ENCODE measurements at regions not wholly inside any gene's neighbourhood (a gene's known extent, or its start where the extent isn't known, plus 50 kb on each side); places are given as distances from the start of the nearest gene placed in this dataset.
"Not testable (repeated sequence)": the region's sequence is repeated elsewhere in the genome, so short reads cannot be mapped to it uniquely, and the experiment has no call there.

- no peak for DNase-seq
Observed at GRCh38 chr12:91778091-91778832, 367.4 kb downstream of the BTG1 start.

DNA sequence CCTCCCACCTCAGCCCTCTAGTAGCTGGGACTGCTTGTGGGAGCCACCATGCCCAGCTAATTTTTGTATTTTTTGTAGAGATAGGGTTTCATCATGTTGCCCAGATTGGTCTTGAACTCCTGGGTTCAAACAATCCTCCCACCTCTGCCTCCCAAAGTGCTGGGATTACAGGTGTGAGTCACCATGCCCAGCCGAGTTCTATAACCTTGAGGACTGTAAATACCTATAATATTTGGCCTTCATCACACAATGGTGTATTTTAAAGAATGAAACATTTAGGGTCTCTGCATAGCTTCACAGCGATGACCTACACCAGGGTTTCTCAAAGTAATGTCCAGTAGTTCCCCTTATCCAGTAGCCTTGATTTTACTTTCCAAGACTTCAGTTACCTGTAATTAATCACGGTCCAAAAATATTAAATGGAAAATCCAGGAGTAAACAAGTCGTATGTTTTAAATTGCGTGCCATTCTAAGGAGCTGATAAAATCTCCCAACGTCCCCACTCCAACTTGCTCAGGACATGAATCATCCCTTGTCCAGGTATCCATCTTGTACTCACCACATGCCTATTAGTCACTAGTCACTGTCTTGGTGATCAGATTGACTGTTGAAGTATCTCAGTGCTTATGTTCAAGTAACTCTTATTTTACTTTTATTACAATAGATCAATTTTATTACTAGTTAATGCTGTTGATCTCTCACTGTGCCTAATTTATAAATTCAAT, 368.2 kb downstream of the BTG1 start:
- DNase-seq, result no peak

- no peak for DNase-seq
Observed at GRCh38 chr12:91774434-91774921, 371.2 kb downstream of the BTG1 start.

DNA sequence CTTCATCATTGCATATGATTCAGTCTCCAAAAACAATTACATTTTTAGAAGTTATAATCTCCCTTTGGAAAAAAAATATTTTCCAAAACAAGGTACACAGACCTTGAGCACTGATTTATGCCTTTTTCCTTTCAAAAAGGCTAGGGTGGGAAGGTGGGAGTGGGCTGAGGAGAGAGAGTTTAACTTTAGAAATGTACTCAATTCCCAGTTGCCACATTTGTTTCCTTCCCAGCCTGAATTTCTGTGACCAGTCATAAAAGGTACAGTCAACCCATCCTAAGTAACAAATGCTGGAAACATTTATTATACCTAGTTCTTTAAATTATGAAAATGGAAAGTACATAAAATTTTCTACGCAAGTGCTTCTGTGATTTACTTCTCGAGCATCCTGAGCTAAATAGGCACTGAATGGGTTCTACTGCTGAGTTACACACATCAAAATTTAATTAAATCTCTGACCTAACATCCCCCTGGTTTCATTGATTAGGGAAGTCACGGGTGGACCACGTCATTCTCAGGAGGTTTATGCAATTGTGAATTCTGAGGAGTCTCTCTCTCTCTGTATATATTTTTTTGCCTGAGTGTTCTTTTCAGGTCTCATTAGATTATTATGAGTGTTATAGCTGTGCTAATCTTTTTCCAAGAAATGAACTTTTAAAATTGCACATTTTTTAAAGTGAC, 371.8 kb downstream of the BTG1 start:
- no peak for DNase-seq

- DNase-seq, result no peak
Observed at GRCh38 chr12:91772411-91772810, 373.2 kb downstream of the BTG1 start.

DNA sequence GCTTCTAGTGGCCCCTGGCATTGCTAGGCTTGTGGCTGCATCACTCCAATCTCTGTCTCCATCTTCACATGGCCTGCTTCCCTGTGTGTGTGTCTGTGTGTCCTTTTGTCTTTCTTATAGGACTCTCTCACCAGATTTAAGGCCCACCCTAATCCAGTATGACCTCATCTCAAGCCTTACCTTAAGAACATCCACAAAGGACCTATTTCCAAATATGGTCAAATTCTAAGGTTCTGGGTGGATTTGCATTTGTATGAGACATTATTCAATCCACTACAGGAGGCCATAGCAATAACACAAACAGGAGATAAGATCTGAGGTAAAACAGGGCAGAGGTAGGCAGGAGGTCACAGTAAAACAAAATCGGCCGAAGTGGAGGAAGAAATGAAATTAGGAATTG, 375.9 kb downstream of the BTG1 start:
- DNase-seq, result no peak

DNA sequence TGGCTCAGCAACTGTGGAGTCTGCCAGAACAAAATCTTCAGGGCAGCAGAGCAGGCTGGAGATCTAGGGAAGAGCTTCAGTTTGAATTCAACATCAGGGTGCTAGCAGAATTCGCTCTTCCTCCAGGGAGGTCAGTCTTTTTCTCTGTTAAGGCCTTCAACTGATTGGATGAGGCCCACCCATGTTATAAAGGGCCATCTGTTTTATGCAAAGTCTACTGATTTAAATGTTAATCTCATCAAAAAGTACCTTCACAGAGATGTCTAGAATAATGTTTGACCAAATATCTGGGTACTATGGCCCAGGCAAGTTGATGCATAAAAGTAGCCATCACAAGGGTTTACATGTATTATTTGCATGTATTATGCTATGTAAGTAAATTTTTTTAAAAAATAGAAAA, 378.4 kb downstream of the BTG1 start:
- no peak for DNase-seq

DNA sequence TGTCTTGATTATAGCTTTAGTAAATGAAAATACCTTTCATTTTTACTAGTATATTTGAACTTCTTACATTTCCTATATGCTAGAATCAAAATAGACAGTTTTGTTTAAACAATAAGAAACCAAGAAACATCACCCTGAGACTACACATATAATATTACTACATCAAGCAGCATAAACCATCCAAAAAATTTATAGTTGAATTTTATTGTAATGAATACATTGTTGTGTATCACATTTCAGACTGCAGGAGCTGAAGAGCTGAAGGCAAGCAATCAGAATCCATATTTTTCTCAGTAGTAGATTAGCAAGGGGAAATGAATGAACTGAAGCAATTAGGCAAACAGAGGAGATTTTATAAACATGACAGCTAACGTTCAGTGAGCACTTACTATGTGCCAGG, 379.2 kb downstream of the BTG1 start:
- no peak for DNase-seq

DNA sequence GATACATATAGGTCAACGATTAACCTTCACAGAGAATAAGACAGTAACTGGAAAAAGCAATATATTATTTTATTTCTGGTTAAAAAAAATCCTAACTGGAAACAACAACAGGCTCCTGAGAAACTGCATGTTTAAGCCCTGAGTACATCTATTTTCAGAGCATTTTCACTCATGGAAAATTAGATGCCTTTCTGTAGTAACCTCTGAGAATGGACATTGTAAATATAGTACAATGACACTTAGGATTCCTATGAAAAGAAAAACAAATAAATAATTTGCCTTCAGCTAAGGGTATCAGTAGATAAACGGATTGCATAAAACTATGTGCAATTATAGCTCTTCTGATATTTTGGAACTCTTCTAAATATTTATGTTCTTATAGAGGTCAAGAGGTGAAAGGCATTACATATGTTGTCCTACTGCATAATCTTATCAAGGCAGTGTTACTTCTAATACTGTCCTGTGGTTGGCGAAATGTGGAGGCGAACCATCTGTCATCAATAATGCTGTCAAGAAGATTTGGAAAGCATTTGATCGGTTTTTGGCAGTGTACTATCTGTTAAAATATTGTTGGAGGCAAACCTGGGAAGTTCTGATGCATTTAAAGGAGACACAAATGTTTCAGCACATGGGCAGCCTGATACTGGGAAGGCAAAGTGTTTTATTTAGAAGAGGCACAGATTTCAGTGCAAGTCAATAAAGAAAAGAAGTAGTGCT, 381.8 kb downstream of the BTG1 start:
- no peak for DNase-seq

DNA sequence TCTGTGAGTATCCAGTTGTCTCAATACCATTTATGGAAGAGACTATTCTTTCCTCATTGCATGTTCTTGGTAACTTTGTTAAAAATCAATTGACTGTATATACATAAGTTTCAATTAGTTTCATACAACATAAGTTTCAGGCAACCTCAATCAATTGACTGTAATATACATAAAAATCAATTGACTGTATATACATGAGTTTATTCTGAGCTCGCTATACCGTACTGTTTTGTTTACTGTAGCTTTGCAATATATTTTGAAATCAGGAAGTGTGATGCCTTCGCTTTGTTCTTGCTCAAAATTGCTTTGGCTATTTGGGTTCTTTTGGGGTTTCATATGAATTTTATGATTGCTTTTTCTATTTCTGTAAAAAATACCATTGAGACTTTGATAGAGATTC, 392.0 kb downstream of the BTG1 start:
- DNase-seq, result no peak

DNA sequence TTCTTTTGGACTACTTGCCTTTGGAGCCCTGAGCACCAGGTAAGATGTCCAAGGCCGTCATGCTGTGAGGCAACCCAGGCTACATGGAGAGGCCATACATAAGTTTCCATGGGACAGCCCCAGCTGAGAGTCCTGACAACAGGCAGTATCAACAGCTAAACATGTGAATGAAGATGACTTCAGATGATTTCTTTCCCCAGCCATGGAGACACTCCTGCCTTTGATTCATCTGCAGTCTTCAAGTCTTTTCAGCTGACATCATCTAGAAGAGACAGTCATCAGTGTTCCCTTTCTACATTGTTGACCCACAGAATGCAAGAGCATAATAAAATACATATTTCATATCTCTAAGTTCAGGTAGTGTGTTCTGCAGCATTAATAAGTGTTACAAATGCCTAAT, 398.7 kb downstream of the BTG1 start:
- DNase-seq, result no peak

GRCh38 chr12:91744597-91744996, 401.0 kb downstream of the BTG1 start:
- DNase-seq, result no peak

- no peak for DNase-seq
Observed at GRCh38 chr12:91743704-91744321, 401.8 kb downstream of the BTG1 start.

- no peak for DNase-seq
Observed at GRCh38 chr12:91743280-91743679, 402.4 kb downstream of the BTG1 start.

DNA sequence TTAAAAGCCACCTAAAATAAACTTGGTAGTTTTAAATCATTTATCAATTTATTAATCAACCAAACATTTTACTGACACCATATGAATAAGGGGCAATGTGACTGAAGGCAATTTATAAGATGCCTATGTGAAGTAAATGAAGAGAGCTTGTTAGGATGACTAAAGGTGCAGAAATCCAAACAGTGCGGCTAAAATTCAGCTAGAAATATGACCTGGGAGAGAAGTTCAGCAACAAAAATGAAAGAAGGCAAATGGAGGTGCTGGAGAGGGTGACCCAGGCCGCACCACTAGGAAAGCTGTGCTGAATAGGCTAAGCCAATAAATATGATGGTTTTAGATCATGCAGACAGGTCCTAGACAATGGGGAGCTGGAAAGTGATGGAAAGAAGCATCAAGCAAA, 403.7 kb downstream of the BTG1 start:
- DNase-seq, result no peak

GRCh38 chr12:91733846-91734245, 411.8 kb downstream of the BTG1 start:
- DNase-seq, result not testable (repeated sequence)

- DNase-seq, result no peak
Observed at GRCh38 chr12:91732086-91732485, 413.6 kb downstream of the BTG1 start.

GRCh38 chr12:91729543-91729942, 416.1 kb downstream of the BTG1 start:
- DNase-seq, result no peak

DNA sequence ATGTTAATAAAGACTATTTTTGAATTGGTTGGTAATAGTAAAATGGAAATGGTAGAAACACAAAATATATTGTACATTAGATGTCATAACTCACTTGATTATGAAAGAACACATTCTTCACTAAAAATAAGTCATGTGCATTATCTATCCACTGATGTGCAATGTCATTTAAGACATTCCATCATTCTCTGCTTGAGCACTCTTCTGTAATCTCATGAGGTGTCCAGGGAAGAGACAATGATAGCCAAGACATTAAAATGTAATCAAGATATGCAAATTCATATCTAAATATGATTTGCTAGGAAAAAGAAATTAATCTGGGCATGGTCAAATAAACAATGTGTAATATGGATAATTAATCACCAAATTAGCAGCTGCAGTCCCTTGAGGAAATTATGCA, 422.5 kb downstream of the BTG1 start:
- DNase-seq, result no peak

DNA sequence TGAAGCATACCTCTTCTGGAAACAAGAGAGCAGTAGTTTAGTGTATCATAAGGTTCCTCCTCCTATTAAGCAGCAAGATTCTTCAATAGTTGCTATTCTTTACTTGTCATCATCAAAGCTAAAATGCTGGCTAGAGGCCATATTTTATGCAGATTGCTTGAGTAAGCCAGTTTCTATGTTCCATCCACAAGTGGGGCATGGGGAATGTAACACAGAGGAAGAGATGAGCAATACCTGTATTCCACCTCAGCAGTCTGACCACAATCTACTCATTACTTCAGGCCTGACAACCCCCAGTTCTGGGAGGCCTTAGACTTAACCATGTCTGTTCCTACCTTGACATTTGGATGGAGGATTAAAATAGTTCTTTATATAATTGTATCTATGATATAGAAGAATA, 423.6 kb downstream of the BTG1 start:
- no peak for DNase-seq

DNA sequence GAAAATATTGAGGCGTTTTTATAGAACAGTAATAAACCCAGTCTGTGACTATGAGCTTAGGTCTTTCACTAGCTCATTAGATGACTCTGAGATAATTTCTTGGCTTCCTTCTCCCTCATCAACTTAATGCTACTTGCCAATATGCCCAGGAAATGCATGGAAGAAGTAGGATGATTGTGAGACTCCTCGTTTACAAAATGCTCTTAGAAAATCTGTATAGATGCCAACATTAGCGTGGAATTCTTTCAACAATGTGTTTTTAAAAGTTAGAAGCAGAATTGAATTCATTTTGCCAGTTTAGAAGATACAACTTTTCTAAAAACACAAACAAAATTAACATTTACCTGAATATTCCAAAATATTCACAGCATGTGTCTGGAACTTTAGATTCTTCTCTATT, 424.6 kb downstream of the BTG1 start:
- DNase-seq, result no peak

GRCh38 chr12:91718326-91718725, 427.3 kb downstream of the BTG1 start:
- DNase-seq, result no peak

GRCh38 chr12:91717804-91718203, 427.8 kb downstream of the BTG1 start:
- DNase-seq, result no peak

All from activated CD8-positive, alpha-beta memory T cell treated with anti-CD3 and anti-CD28 coated beads, Interleukin-2, amount 50 U/mL, for 48 hours (primary cell).